Astrocyte of the cerebellum (primary cell): ENCODE measurements at regions not wholly inside any gene's neighbourhood (a gene's known extent, or its start where the extent isn't known, plus 50 kb on each side); places are given as distances from the start of the nearest gene placed in this dataset.

Experiments
- DNase-seq: peaks from one replicate; pipeline ENCODE4 v3.0.0-alpha.2; 2011; ENCODE audit warnings: low read depth
- H3K4me3 ChIP-seq: 2 replicates; pipeline ENCODE4 v1.5.1; 2011; ENCODE audit warnings: mild to moderate bottlenecking, low read depth, low read length, moderate library complexity
- in situ Hi-C: cut with HindIII; loops from 2 replicates; pipeline ENCODE4 v1.10.0; 2017; ENCODE audit warnings: low sequenced_read_pairs
- TF ChIP-seq, protein P1 (sequence below): IDR thresholded peaks from 2 replicates; pipeline ENCODE4 v1.5.1; 2012; ENCODE audit warnings: low read length, low read depth, moderate library complexity, mild to moderate bottlenecking; ENCODE audit errors: missing control alignments

DNA sequence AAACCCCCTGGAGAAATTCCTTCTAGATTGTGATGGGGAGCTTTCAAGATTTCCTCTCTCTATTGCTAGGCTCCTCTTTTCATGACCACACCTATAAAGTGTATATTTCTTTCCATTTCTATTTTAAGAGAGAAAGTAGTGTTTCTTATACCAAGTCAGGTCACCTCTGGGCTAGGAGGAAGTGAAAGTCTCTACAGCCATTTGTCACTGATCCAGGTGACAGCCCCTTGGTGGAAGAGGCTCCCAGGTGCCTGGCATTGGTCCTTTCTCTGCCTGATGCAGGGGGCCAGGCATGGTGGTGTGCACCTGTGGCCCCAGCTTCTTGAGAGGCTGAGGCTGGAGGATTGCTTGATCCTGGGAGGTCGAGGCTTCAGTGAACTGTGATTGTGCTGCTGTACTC, 64.7 kb downstream of the DHCR7 start:
- H3K4me3 ChIP-seq = no peak overlapping the region
- TF ChIP-seq, protein P1, sequence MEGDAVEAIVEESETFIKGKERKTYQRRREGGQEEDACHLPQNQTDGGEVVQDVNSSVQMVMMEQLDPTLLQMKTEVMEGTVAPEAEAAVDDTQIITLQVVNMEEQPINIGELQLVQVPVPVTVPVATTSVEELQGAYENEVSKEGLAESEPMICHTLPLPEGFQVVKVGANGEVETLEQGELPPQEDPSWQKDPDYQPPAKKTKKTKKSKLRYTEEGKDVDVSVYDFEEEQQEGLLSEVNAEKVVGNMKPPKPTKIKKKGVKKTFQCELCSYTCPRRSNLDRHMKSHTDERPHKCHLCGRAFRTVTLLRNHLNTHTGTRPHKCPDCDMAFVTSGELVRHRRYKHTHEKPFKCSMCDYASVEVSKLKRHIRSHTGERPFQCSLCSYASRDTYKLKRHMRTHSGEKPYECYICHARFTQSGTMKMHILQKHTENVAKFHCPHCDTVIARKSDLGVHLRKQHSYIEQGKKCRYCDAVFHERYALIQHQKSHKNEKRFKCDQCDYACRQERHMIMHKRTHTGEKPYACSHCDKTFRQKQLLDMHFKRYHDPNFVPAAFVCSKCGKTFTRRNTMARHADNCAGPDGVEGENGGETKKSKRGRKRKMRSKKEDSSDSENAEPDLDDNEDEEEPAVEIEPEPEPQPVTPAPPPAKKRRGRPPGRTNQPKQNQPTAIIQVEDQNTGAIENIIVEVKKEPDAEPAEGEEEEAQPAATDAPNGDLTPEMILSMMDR = no peak
- no peak for DNase-seq
- in situ Hi-C loops = no loop called here

DNA sequence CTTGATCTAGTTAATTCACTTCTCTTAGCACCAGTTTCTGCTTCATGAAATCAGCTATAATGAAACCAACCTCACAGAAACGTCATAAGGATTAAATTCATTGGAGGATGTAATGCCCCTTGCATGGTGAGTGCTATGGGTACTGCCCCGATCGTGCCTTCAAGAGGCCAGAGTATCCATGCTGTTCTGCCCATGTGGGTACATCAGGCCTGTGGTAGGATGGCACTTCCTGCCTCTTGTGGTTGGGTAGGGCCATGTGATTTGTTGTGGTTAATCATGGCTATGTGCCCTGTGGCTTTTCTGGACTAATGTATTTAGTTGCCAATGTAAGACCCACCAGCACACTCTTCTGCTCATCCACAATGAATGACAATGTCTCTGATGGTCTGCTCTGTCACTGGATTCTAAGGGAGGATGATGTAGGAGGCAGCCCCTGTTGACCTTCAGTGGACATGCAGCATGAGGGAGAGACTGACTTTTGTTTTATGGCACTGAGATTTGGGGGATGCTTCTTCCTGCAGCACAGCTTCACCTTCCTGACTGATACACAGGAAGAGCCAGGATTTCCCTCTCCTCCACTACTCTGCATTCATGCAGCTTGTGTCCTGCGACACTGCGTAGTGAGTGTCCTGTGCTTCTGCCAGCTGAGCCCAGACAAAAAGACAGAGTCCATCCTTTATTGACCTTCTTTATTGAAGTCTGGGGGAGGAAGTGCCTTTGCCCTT, 66.2 kb downstream of the DHCR7 start:
- no peak for DNase-seq
- TF ChIP-seq, protein P1 = no peak
- in situ Hi-C loops = no loop called here
- H3K4me3 ChIP-seq = no peak overlapping the region

DNA sequence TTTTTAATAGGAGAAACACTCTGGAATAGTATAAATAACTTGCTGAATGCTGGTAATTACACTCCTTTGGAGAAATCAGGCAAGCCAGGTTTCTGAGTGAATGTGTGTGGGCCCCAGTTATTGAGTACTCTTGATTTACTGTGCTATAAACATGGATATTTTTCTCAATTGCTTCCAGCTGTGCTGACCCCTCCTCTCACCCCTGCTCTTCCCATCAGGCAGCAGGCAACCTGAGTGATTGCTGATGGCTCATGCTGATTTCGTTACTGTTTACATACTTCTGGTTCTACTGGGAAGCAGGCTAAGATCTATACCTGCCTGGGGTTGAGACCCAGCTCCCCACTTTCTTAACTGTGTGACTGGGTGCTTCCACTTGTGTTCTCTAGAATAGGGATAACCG, 68.5 kb downstream of the DHCR7 start:
- H3K4me3 ChIP-seq = no peak overlapping the region
- TF ChIP-seq, protein P1 = no peak
- in situ Hi-C loops = no loop called here
- DNase-seq = no peak

DNA sequence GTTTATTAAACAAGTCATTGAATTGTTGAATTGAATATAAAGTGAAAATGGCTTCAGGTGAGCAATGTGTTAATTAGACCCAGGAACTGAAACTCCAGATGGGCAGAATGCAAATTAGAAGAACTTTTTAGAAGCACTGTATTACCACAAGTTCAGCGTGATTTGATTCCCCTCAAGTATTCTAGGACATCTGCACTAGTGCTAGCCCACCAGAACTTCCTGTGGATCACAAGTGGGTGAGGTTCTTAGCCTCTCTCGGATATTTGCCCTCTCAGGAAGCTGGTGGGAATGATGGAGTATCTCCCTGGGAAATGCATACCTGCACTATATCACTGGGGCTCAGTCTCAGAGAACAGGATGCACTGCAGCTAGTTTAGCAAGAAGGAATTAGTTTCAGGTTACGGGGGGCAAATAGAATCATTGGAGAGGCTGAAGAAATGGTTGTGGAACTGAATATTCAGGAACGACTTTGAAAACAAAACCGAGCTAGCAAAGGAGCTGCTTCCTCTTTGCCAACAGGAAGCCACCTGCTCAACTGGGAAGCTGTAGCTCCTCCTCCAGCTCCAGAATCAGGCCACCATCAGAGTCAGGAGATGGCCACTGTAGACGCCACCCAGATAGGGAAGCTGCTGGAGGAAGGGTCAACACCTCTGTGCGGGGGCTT, 74.3 kb downstream of the DHCR7 start:
- no peak overlapping the region for H3K4me3 ChIP-seq
- in situ Hi-C loops = no loop called here
- TF ChIP-seq, protein P1 = no peak
- no peak for DNase-seq

DNA sequence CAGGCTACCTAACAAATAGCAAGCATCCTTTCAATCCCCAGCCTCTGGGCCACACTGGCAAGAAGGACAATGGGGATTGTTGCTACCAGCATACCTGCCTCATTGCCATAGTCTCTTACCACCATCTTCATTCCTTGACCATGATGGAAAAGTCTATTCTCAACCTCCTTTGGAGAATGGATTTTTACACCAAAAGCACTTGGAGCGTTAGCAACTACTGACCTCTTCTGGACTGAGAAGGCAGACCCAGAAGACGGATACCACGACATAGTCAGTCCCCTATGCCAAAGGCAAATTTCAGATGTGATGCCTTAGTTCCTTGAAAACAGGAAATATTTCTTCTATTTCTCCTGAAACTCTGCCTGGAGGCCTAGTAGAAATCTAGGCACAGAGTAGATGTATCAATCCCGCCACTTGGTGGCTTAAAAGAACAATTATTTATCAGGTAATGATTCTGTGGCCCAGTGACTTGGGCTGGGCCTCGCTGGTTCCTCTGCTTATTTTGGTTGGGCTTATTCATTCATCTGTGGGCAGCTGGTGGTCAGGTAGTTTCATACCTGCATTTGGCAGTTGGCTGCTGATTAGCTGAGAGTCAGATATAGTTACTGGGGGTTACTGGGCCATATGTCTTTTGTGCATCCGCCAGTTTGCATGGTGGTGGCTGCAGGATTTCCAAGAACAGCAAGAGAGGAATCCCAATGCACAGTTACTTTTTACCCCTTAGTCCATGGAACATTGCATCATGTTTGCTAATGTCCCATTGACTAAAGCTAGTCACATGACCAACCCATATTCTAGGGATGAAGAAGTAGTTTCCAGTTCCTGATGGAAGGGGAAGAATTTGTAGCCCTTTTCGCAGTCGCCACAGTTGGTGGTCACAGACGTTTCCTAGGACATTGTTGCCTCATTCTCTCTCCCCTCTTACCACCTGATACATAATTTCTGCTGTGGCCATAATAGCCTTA, 75.2 kb downstream of the DHCR7 start:
- H3K4me3 ChIP-seq = no peak overlapping the region
- peak; percentile 22 for DNase-seq
- in situ Hi-C loops = no loop called here
- TF ChIP-seq, protein P1 = peak; percentile 66

DNA sequence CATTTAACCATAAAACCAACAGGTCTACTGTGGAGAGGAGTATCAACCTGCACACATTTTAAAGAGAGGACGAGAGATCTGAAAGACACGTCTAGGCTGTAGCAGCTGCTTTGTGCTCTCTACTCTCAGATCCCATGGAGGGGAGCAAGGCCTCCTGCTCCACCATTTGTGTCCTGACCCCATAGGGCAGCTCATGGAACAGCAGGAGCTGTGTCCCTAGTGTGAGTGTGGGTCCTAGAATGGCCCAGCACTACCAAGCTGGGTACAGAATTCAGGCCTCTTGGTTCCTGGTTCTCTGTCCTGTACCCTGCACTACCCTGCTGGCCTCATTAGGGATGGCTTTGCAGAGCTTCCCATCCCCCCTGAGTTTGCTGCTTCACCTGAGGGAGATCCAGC, 76.5 kb downstream of the DHCR7 start:
- in situ Hi-C loops = no loop called here
- DNase-seq = no peak
- TF ChIP-seq, protein P1 = no peak
- H3K4me3 ChIP-seq = no peak overlapping the region
